IPS-18a (cell line): ENCODE measurements at regions not wholly inside any gene's neighbourhood (a gene's known extent, or its start where the extent isn't known, plus 50 kb on each side); places are given as distances from the start of the nearest gene placed in this dataset.

Experiments
- H3K27ac ChIP-seq: one replicate; pipeline ENCODE4 v1.5.1; 2013; ENCODE audit warnings: low read length
- H3K27me3 ChIP-seq: one replicate; pipeline ENCODE4 v1.6.1; 2013; ENCODE audit warnings: mild to moderate bottlenecking, low read length; ENCODE audit not compliant: control insufficient read depth, insufficient read depth
- H3K36me3 ChIP-seq: one replicate; pipeline ENCODE4 v1.6.1; 2013; ENCODE audit warnings: low read depth, low read length; ENCODE audit not compliant: control insufficient read depth
- H3K4me1 ChIP-seq: one replicate; pipeline ENCODE4 v1.6.1; 2013; ENCODE audit warnings: low read depth, low read length; ENCODE audit not compliant: control insufficient read depth
- H3K4me3 ChIP-seq: one replicate; pipeline ENCODE4 v1.5.1; 2013; ENCODE audit warnings: low read length
- H3K9ac ChIP-seq: one replicate; pipeline ENCODE4 v1.6.1; 2013; ENCODE audit warnings: mild to moderate bottlenecking, low read length, moderate library complexity
- H3K9me3 ChIP-seq: one replicate; pipeline ENCODE4 v1.6.1; 2013; ENCODE audit warnings: low read depth, low read length; ENCODE audit not compliant: control insufficient read depth

DNA sequence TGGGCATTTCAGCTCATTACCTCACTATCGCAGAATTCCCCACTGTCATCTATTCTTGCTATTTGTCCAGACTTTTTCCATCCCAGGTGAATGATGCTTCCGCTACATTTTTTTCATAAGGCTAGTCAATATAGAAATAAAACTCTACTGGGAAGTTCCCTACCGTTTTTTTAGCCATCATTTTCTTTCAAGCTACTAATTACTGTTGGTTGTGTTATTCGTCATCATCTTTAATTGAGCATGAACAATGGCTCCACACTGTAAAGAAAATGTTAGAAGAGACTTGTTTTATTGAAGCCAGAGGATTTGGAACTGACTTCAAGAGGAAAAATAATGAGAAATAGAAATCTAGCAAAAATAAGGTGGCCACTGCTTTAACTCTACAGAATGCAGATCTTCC, 265.0 kb downstream of the ZNF608 start:
- H3K4me3 ChIP-seq, result no peak overlapping the region
- H3K9ac ChIP-seq, result no peak overlapping the region
- H3K27me3 ChIP-seq, result no peaks in the 10 kb centered on the region
- peaks cover 17% of the 10 kb centered on the region for H3K4me1 ChIP-seq
- no peaks in the 10 kb centered on the region for H3K36me3 ChIP-seq
- H3K27ac ChIP-seq, result no peak overlapping the region
- no peaks in the 10 kb centered on the region for H3K9me3 ChIP-seq

- Histone ChIP-seq H3K27ac (no peak overlapping the region), H3K4me1 (peaks cover 22% of the 10 kb centered on the region), H3K9me3 (no peaks in the 10 kb centered on the region), H3K4me3 (no peak overlapping the region), H3K36me3 (no peaks in the 10 kb centered on the region), H3K27me3 (no peaks in the 10 kb centered on the region), H3K9ac (no peak overlapping the region)
These were observed 265.5 kb downstream of the ZNF608 start for GRCh38 chr5:124480964-124481363.

- H3K4me1 ChIP-seq, result peaks cover 24% of the 10 kb centered on the region
- no peak overlapping the region for H3K9ac ChIP-seq
- H3K27ac ChIP-seq, result no peak overlapping the region
- no peaks in the 10 kb centered on the region for H3K27me3 ChIP-seq
- H3K9me3 ChIP-seq, result no peaks in the 10 kb centered on the region
- no peak overlapping the region for H3K4me3 ChIP-seq
- H3K36me3 ChIP-seq, result no peaks in the 10 kb centered on the region
These were observed 266.4 kb downstream of the ZNF608 start for GRCh38 chr5:124480022-124480421.

DNA sequence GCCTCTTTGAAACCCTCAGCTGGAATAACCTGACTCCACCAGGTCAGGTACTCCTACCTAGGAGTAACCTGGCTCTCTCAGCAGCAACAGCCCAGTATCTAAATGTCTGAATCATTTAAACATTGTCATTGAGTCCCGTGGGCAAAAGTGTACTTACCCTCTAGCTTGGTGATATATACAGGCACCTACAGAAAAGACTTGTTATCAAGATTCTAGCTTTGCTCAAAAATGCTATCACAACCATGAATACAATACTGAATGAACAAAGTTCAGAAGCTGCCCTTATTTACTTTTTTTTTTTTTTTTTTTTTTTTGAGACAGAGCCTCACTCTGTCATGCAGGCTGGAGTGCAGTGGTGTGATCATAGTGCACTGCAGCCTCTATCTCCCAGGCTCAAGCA, 268.2 kb downstream of the ZNF608 start:
- no peak overlapping the region for H3K27ac ChIP-seq
- peaks cover 24% of the 10 kb centered on the region for H3K4me1 ChIP-seq
- H3K9me3 ChIP-seq, result no peaks in the 10 kb centered on the region
- no peaks in the 10 kb centered on the region for H3K27me3 ChIP-seq
- H3K9ac ChIP-seq, result no peak overlapping the region
- no peak overlapping the region for H3K4me3 ChIP-seq
- no peaks in the 10 kb centered on the region for H3K36me3 ChIP-seq

DNA sequence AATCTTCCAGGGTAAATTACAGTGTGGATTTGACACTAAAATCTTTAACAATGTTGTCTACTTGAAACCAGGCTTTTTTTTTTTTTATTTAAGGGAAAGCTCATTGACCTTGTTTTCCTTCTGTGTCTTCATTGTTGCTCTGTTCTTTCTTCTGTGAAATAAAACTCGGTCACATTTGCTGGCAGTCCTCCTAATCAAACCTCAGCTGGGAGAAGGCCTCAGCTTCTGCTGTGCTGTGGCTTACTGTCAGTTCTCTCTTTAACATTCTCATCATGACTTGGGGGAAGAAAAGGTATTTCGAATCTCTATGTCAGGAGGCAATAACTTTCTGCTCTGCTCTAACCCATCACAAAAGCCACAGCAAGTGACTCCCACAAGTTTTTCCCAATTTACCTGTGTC, 268.9 kb downstream of the ZNF608 start:
- peaks cover 24% of the 10 kb centered on the region for H3K4me1 ChIP-seq
- no peaks in the 10 kb centered on the region for H3K36me3 ChIP-seq
- H3K9me3 ChIP-seq, result no peaks in the 10 kb centered on the region
- H3K4me3 ChIP-seq, result no peak overlapping the region
- H3K27ac ChIP-seq, result peak overlapping the region; percentile 9
- no peaks in the 10 kb centered on the region for H3K27me3 ChIP-seq
- no peak overlapping the region for H3K9ac ChIP-seq

- Histone ChIP-seq H3K9ac (no peak overlapping the region), H3K9me3 (no peaks in the 10 kb centered on the region), H3K27me3 (no peaks in the 10 kb centered on the region), H3K4me3 (no peak overlapping the region), H3K4me1 (peaks cover 24% of the 10 kb centered on the region), H3K27ac (peak overlapping the region; percentile 9), H3K36me3 (no peaks in the 10 kb centered on the region)
These were observed 269.4 kb downstream of the ZNF608 start for GRCh38 chr5:124477062-124477461.

GRCh38 chr5:124474528-124475215, 271.8 kb downstream of the ZNF608 start:
- Histone ChIP-seq H3K4me1 (peaks cover 33% of the 10 kb centered on the region), H3K4me3 (no peak overlapping the region), H3K9me3 (no peaks in the 10 kb centered on the region), H3K9ac (no peak overlapping the region), H3K27me3 (no peaks in the 10 kb centered on the region), H3K36me3 (no peaks in the 10 kb centered on the region), H3K27ac (no peak overlapping the region)

DNA sequence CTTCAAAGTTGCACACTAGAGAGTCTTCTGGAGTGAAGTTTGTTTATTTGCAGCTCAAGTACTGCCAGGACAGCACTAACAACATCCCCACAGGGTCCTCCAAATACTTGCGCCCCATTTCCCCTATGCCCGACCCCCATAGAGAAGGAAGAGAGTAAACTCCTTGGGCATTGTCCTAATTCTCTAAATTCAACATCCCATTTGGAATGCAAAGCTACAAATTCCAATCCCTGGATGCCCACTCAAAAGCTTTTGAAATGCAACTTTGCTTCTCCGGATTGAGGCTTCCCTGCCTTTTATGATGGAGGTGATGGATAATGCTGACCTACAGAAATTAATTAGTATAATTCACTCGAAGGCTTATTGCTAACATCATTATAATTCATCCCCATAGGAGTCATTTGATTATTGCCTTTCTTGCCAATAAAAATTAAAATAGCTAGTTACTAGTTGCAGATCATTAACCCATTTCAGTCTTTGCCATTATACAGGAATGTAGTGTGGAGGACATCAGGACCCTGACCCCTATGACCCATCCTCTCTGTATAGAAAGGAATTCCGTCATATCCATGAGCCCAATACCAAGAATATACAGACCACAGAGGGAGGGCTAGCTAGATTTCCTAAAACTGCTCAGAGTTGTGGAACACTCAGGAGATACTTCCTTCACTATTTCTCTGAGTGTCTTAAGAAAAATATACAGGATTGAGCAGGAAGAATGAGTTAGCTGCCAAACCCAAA, 277.6 kb downstream of the ZNF608 start:
- Histone ChIP-seq H3K9me3 (no peaks in the 10 kb centered on the region), H3K4me3 (peak overlapping the region; percentile 32), H3K27me3 (no peaks in the 10 kb centered on the region), H3K36me3 (no peaks in the 10 kb centered on the region), H3K9ac (no peak overlapping the region), H3K27ac (peak overlapping the region; percentile 76), H3K4me1 (peaks cover 42% of the 10 kb centered on the region)

- Histone ChIP-seq H3K4me1 (peaks cover 50% of the 10 kb centered on the region), H3K27me3 (no peaks in the 10 kb centered on the region), H3K9ac (no peak overlapping the region), H3K27ac (no peak overlapping the region), H3K36me3 (no peaks in the 10 kb centered on the region), H3K9me3 (no peaks in the 10 kb centered on the region), H3K4me3 (no peak overlapping the region)
These were observed 278.7 kb downstream of the ZNF608 start for GRCh38 chr5:124467745-124468144.

- Histone ChIP-seq H3K4me1 (peaks cover 60% of the 10 kb centered on the region), H3K9ac (no peak overlapping the region), H3K9me3 (no peaks in the 10 kb centered on the region), H3K4me3 (no peak overlapping the region), H3K27ac (no peak overlapping the region), H3K36me3 (no peaks in the 10 kb centered on the region), H3K27me3 (no peaks in the 10 kb centered on the region)
These were observed 280.4 kb downstream of the ZNF608 start for GRCh38 chr5:124466011-124466410.

DNA sequence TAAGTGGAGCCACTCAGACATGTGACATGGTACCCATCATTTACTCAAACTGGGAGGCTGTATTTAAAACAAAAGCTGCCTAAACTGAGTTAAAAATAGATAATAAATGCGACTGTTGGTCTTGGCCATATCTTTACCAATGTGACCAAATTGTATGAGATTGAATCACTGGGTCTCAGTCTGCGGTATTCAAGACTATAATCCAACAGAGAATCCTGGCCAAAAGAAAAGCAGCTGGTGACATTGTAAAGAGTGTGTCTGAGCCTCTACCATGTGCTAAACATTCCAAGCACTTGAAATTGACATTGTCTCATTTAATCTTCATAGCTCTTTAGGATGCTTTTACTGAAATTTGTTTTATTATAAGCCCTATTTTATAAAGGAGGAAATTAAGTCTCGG, 282.6 kb downstream of the ZNF608 start:
- H3K4me3 ChIP-seq, result no peak overlapping the region
- no peaks in the 10 kb centered on the region for H3K36me3 ChIP-seq
- H3K4me1 ChIP-seq, result peaks cover 49% of the 10 kb centered on the region
- H3K27me3 ChIP-seq, result no peaks in the 10 kb centered on the region
- H3K9me3 ChIP-seq, result no peaks in the 10 kb centered on the region
- H3K27ac ChIP-seq, result no peak overlapping the region
- H3K9ac ChIP-seq, result no peak overlapping the region

DNA sequence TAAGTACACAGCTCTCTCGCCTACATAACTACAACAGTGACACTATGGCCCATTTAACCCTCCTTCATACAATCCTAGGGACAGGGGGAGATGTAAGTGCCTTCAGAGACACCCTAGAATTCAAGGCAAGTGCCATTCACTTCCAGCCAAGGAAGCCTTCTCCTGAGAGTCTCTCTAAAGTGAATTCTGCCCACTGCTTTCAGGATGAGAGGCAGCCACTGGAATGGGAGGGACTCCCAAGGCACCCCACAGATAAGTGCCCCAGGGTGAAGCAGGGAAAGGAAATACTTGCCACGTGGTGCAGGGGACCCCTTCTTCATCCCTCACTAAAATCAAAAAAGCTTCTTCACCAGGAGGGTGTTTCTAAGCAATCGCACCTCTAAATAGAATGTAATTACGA, 283.7 kb downstream of the ZNF608 start:
- Histone ChIP-seq H3K9me3 (no peaks in the 10 kb centered on the region), H3K4me3 (no peak overlapping the region), H3K36me3 (no peaks in the 10 kb centered on the region), H3K27ac (no peak overlapping the region), H3K4me1 (peaks cover 39% of the 10 kb centered on the region), H3K27me3 (no peaks in the 10 kb centered on the region), H3K9ac (no peak overlapping the region)
